Calu3 (cell line): ENCODE measurements at regions not wholly inside any gene's neighbourhood (a gene's known extent, or its start where the extent isn't known, plus 50 kb on each side); places are given as distances from the start of the nearest gene placed in this dataset.

Source experiments
- BruUV-seq: library from RNA; stranded (reverse); fragments of 400-500 nt; replicated peaks from 2 replicates; lab custom pipeline; 2021; lab: Mats Ljungman, UMichigan
- CTCF ChIA-PET: fragments of 300-600 bp; sonication (Branson Sonifier 250); formaldehyde crosslinking; loops from one replicate; lab custom pipeline; 2022; ENCODE audit warnings: antibody characterized with exemption; lab: Charles Lee
- DNase-seq: peaks from one replicate; pipeline ENCODE4 v3.0.0; 2022
- H3K27ac Mint-ChIP-seq: one replicate; pipeline ENCODE4 v1.8.0; 2022; ENCODE audit warnings: mixed read lengths; ENCODE audit not compliant: unreplicated experiment
- H3K27me3 Mint-ChIP-seq: one replicate; pipeline ENCODE4 v1.8.0; 2022; ENCODE audit warnings: mixed read lengths; ENCODE audit not compliant: unreplicated experiment
- H3K36me3 Mint-ChIP-seq: one replicate; pipeline ENCODE4 v1.8.0; 2022; ENCODE audit warnings: mild to moderate bottlenecking, moderate library complexity, mixed read lengths; ENCODE audit not compliant: insufficient read depth, unreplicated experiment
- H3K4me1 Mint-ChIP-seq: one replicate; pipeline ENCODE4 v1.8.0; 2022; ENCODE audit warnings: mild to moderate bottlenecking, low read depth, mixed read lengths; ENCODE audit not compliant: unreplicated experiment
- H3K4me3 Mint-ChIP-seq: one replicate; pipeline ENCODE4 v1.8.0; 2022; ENCODE audit warnings: mild to moderate bottlenecking, low read depth, moderate library complexity, mixed read lengths; ENCODE audit not compliant: unreplicated experiment
- H3K9me3 Mint-ChIP-seq: one replicate; pipeline ENCODE4 v1.8.0; 2022; ENCODE audit warnings: low read depth, mixed read lengths; ENCODE audit not compliant: unreplicated experiment
- CTCF ChIP-seq: fragments of 200-600 bp; IDR thresholded peaks from one replicate; pipeline ENCODE4 v1.8.0; 2022; ENCODE audit warnings: antibody characterized with exemption; ENCODE audit not compliant: unreplicated experiment
- intact Hi-C: fragments of 100-400 bp; cut with micrococcal nuclease; formaldehyde crosslinking; loops from one replicate; pipeline ENCODE4 v1.10.0; 2022; ENCODE audit not compliant: unreplicated experiment

- no peak for TF ChIP-seq CTCF
- peaks cover 15% of the 10 kb centered on the region for H3K4me1 Mint-ChIP-seq
- DNase-seq, result peak; percentile 47
- H3K9me3 Mint-ChIP-seq, result no peaks in the 10 kb centered on the region
- CTCF ChIA-PET, result no interaction called here
- no TSS peak for BruUV-seq
- intact Hi-C loops, result no loop called here
- H3K4me3 Mint-ChIP-seq, result no peak overlapping the region
- H3K36me3 Mint-ChIP-seq, result no peaks in the 10 kb centered on the region
- H3K27me3 Mint-ChIP-seq, result no peaks in the 10 kb centered on the region
- peak overlapping the region; percentile 75 for H3K27ac Mint-ChIP-seq
Measured at GRCh38 chr4:123750044-123750443, 353.4 kb downstream of the SPRY1 start.

GRCh38 chr4:123755655-123756054, 359.1 kb downstream of the SPRY1 start:
- H3K4me3 Mint-ChIP-seq, result no peak overlapping the region
- no peak overlapping the region for H3K27ac Mint-ChIP-seq
- no peaks in the 10 kb centered on the region for H3K4me1 Mint-ChIP-seq
- no peaks in the 10 kb centered on the region for H3K27me3 Mint-ChIP-seq
- CTCF ChIA-PET, result no interaction called here
- no TSS peak for BruUV-seq
- TF ChIP-seq CTCF, result no peak
- no peak for DNase-seq
- no peaks in the 10 kb centered on the region for H3K36me3 Mint-ChIP-seq
- intact Hi-C loops, result no loop called here
- no peaks in the 10 kb centered on the region for H3K9me3 Mint-ChIP-seq

- Mint-ChIP-seq H3K4me1 (peaks cover 3% of the 10 kb centered on the region), H3K9me3 (no peaks in the 10 kb centered on the region), H3K27me3 (no peaks in the 10 kb centered on the region), H3K36me3 (no peaks in the 10 kb centered on the region), H3K27ac (no peak overlapping the region), H3K4me3 (no peak overlapping the region)
- no peak for TF ChIP-seq CTCF
- intact Hi-C loops, result loop anchor here (10.0 kb wide), 1 partner anchor 663 kb away; no protein-coding TSS in a partner anchor
- no peak for DNase-seq
- no TSS peak for BruUV-seq
- CTCF ChIA-PET, result no interaction called here
Measured at GRCh38 chr4:123767806-123768205, 371.2 kb downstream of the SPRY1 start.

GRCh38 chr4:123770884-123771283, 374.3 kb downstream of the SPRY1 start:
- no TSS peak for BruUV-seq
- Mint-ChIP-seq H3K4me1 (peaks cover 6% of the 10 kb centered on the region), H3K9me3 (no peaks in the 10 kb centered on the region), H3K4me3 (no peak overlapping the region), H3K27me3 (no peaks in the 10 kb centered on the region), H3K27ac (no peak overlapping the region), H3K36me3 (no peaks in the 10 kb centered on the region)
- CTCF ChIA-PET, result no interaction called here
- no peak for DNase-seq
- no peak for TF ChIP-seq CTCF
- intact Hi-C loops, result loop anchor here (5.0 kb wide), 1 partner anchor 551 kb away; no protein-coding TSS in a partner anchor
